SK-N-SH treated with all-trans-retinoic acid at 6 μM for 48 hours (cell line): ENCODE measurements at regions not wholly inside any gene's neighbourhood (a gene's known extent, or its start where the extent isn't known, plus 50 kb on each side); places are given as distances from the start of the nearest gene placed in this dataset.

Source experiments
- ATAC-seq: fragments of 200-7000 bp; cut with Tn5 transposase; 3 replicates; pipeline ENCODE4 v1.9.1; 2020; ENCODE audit warnings: mild to moderate bottlenecking, moderate library complexity
- ARNTL ChIP-seq: fragments of 450-650 bp; formaldehyde crosslinking; IDR thresholded peaks from 2 replicates; pipeline ENCODE4 v1.5.0; 2020; ENCODE audit warnings: low read depth, mild to moderate bottlenecking, moderate library complexity, borderline replicate concordance
- BACH2 ChIP-seq: fragments of 250-450 bp; sonication (Bioruptor Pico); IDR thresholded peaks from 2 replicates; pipeline ENCODE4 v1.9.0; 2021; ENCODE audit warnings: mild to moderate bottlenecking, borderline replicate concordance
- ESRRG ChIP-seq: fragments of 250-450 bp; sonication (Bioruptor Pico); IDR thresholded peaks from 2 replicates; pipeline ENCODE4 v1.6.1; 2021; ENCODE audit warnings: mild to moderate bottlenecking
- GLIS3 ChIP-seq: fragments of 250-450 bp; sonication (Bioruptor Pico); IDR thresholded peaks from 2 replicates; pipeline ENCODE4 v1.5.0; 2020; ENCODE audit warnings: mild to moderate bottlenecking, moderate library complexity
- ISL1 ChIP-seq: fragments of 250-450 bp; sonication (Bioruptor Pico); IDR thresholded peaks from 2 replicates; pipeline ENCODE4 v2.1.2; 2022; ENCODE audit warnings: mild to moderate bottlenecking, moderate library complexity
- OSR1 ChIP-seq: fragments of 250-450 bp; sonication (Bioruptor Pico); IDR thresholded peaks from 2 replicates; pipeline ENCODE4 v1.8.0; 2022; ENCODE audit warnings: moderate library complexity, mild to moderate bottlenecking, inconsistent platforms
- RARB ChIP-seq: fragments of 250-450 bp; sonication (Bioruptor Pico); IDR thresholded peaks from 2 replicates; pipeline ENCODE4 v1.8.0; 2021; ENCODE audit warnings: mild to moderate bottlenecking, moderate library complexity
- SNAI2 ChIP-seq: fragments of 250-450 bp; sonication (Bioruptor Pico); IDR thresholded peaks from 2 replicates; pipeline ENCODE4 v1.5.0; 2020; ENCODE audit warnings: mild to moderate bottlenecking, moderate library complexity
- TCF4 ChIP-seq: fragments of 250-450 bp; sonication (Bioruptor Pico); IDR thresholded peaks from 2 replicates; pipeline ENCODE4 v1.8.0; 2021; ENCODE audit warnings: mild to moderate bottlenecking, moderate library complexity, borderline replicate concordance
- TOX ChIP-seq: fragments of 250-450 bp; sonication (Bioruptor Pico); IDR thresholded peaks from 2 replicates; pipeline ENCODE4 v1.8.0; 2021; ENCODE audit warnings: mild to moderate bottlenecking, moderate library complexity, borderline replicate concordance
- ZC3H10 ChIP-seq: fragments of 250-450 bp; sonication (Bioruptor Pico); IDR thresholded peaks from 2 replicates; pipeline ENCODE4 v1.5.1; 2021; ENCODE audit warnings: mild to moderate bottlenecking, moderate library complexity
- ZFP3 ChIP-seq: fragments of 250-450 bp; sonication (Bioruptor Pico); IDR thresholded peaks from 2 replicates; pipeline ENCODE4 v1.5.0; 2020; ENCODE audit warnings: mild to moderate bottlenecking, moderate library complexity
- ZFP30 ChIP-seq: fragments of 450-650 bp; formaldehyde crosslinking; IDR thresholded peaks from 2 replicates; pipeline ENCODE4 v1.5.0; 2022; ENCODE audit warnings: mild to moderate bottlenecking, moderate library complexity
- ZNF565 ChIP-seq: fragments of 450-650 bp; formaldehyde crosslinking; conservative IDR thresholded peaks from 2 replicates; pipeline ENCODE4 v1.5.0; 2020; ENCODE audit warnings: low read depth, mild to moderate bottlenecking, moderate library complexity
- ZNF70 ChIP-seq: fragments of 450-650 bp; formaldehyde crosslinking; IDR thresholded peaks from 2 replicates; pipeline ENCODE4 v1.5.0; 2020; ENCODE audit warnings: mild to moderate bottlenecking, moderate library complexity
- ZNF8 ChIP-seq: fragments of 450-650 bp; formaldehyde crosslinking; IDR thresholded peaks from 2 replicates; pipeline ENCODE4 v1.5.0; 2020; ENCODE audit warnings: mild to moderate bottlenecking, moderate library complexity
- TF ChIP-seq, protein P1 (sequence below): fragments of 250-450 bp; sonication (Bioruptor Pico); IDR thresholded peaks from 2 replicates; pipeline ENCODE4 v1.5.0; 2020; ENCODE audit warnings: mild to moderate bottlenecking, moderate library complexity
- TF ChIP-seq, protein P2 (sequence below): fragments of 250-450 bp; sonication (Bioruptor Pico); IDR thresholded peaks from 2 replicates; pipeline ENCODE4 v1.5.1; 2021; ENCODE audit warnings: mild to moderate bottlenecking, moderate library complexity
- TF ChIP-seq, protein P3 (sequence below): fragments of 250-450 bp; sonication (Bioruptor Pico); IDR thresholded peaks from 2 replicates; pipeline ENCODE4 v1.8.0; 2020; ENCODE audit warnings: mild to moderate bottlenecking, moderate library complexity, borderline replicate concordance
- TF ChIP-seq, protein P4 (sequence below): fragments of 250-450 bp; sonication (Bioruptor Pico); IDR thresholded peaks from 2 replicates; pipeline ENCODE4 v1.8.0; 2021; ENCODE audit warnings: low read depth, mild to moderate bottlenecking, moderate library complexity, borderline replicate concordance

DNA sequence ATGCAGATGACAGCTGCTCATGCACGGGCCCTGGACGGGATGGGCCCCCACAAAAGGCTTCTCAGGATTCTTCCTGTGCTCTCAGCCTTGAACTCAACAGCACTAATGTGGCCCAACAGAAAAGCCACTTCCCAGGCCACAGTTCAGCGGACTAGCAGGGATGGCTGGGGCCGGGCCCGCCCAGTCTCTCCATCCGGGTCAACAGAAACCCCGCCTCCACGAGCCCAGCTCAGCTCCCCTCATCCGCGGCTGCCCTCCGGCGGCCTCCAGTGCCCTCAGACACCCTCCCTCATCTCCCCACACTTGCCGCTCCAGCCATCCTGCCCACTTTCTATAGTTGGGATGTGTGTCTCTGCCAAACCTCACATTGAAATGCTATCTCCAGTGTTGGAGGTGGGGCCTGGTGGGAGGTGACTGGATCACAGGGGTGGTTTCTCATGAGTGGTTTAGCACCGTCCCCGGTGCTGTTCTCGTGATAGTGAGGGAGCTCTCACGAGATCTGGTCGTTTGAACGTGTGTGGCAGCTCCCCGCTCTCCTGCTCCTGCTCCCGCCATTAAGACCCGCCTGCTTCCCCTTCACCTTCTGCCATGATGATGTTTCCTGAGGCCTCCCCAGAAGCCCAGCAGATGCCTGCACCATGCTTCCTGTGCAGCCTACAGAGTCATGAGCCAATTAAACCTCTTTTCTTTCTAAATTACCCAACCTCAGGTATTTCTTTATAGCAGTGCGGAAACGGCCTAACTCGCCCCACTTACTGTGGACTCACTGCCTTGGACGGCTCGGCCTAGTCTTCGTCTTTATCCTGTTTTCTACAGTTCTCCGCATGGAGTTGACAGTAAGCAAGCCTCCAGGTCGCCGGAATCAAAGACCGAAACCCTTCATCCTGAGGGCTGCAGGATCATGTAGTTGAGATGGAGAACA is 169.9 kb upstream of the RNF32 start:
- no peak for ATAC-seq
- TF ChIP-seq GLIS3, result no peak
- TF ChIP-seq TCF4, result no peak
- TF ChIP-seq ZC3H10, result no peak
- TF ChIP-seq, protein P1, sequence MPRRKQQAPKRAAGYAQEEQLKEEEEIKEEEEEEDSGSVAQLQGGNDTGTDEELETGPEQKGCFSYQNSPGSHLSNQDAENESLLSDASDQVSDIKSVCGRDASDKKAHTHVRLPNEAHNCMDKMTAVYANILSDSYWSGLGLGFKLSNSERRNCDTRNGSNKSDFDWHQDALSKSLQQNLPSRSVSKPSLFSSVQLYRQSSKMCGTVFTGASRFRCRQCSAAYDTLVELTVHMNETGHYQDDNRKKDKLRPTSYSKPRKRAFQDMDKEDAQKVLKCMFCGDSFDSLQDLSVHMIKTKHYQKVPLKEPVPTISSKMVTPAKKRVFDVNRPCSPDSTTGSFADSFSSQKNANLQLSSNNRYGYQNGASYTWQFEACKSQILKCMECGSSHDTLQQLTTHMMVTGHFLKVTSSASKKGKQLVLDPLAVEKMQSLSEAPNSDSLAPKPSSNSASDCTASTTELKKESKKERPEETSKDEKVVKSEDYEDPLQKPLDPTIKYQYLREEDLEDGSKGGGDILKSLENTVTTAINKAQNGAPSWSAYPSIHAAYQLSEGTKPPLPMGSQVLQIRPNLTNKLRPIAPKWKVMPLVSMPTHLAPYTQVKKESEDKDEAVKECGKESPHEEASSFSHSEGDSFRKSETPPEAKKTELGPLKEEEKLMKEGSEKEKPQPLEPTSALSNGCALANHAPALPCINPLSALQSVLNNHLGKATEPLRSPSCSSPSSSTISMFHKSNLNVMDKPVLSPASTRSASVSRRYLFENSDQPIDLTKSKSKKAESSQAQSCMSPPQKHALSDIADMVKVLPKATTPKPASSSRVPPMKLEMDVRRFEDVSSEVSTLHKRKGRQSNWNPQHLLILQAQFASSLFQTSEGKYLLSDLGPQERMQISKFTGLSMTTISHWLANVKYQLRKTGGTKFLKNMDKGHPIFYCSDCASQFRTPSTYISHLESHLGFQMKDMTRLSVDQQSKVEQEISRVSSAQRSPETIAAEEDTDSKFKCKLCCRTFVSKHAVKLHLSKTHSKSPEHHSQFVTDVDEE (CRISPR knock-in tag), result no peak
- TF ChIP-seq TOX (CRISPR knock-in tag), result no peak
- no peak for TF ChIP-seq ZFP30 (CRISPR knock-in tag)
- TF ChIP-seq RARB (CRISPR knock-in tag), result no peak
- TF ChIP-seq ISL1, result no peak
- TF ChIP-seq ZFP3 (CRISPR knock-in tag), result no peak
- TF ChIP-seq ZNF70 (CRISPR knock-in tag), result no peak
- TF ChIP-seq BACH2 (CRISPR knock-in tag), result no peak
- TF ChIP-seq, protein P2, sequence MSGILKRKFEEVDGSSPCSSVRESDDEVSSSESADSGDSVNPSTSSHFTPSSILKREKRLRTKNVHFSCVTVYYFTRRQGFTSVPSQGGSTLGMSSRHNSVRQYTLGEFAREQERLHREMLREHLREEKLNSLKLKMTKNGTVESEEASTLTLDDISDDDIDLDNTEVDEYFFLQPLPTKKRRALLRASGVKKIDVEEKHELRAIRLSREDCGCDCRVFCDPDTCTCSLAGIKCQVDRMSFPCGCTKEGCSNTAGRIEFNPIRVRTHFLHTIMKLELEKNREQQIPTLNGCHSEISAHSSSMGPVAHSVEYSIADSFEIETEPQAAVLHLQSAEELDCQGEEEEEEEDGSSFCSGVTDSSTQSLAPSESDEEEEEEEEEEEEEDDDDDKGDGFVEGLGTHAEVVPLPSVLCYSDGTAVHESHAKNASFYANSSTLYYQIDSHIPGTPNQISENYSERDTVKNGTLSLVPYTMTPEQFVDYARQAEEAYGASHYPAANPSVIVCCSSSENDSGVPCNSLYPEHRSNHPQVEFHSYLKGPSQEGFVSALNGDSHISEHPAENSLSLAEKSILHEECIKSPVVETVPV (CRISPR knock-in tag), result no peak
- TF ChIP-seq, protein P3, sequence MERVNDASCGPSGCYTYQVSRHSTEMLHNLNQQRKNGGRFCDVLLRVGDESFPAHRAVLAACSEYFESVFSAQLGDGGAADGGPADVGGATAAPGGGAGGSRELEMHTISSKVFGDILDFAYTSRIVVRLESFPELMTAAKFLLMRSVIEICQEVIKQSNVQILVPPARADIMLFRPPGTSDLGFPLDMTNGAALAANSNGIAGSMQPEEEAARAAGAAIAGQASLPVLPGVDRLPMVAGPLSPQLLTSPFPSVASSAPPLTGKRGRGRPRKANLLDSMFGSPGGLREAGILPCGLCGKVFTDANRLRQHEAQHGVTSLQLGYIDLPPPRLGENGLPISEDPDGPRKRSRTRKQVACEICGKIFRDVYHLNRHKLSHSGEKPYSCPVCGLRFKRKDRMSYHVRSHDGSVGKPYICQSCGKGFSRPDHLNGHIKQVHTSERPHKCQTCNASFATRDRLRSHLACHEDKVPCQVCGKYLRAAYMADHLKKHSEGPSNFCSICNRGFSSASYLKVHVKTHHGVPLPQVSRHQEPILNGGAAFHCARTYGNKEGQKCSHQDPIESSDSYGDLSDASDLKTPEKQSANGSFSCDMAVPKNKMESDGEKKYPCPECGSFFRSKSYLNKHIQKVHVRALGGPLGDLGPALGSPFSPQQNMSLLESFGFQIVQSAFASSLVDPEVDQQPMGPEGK, result no peak

DNA sequence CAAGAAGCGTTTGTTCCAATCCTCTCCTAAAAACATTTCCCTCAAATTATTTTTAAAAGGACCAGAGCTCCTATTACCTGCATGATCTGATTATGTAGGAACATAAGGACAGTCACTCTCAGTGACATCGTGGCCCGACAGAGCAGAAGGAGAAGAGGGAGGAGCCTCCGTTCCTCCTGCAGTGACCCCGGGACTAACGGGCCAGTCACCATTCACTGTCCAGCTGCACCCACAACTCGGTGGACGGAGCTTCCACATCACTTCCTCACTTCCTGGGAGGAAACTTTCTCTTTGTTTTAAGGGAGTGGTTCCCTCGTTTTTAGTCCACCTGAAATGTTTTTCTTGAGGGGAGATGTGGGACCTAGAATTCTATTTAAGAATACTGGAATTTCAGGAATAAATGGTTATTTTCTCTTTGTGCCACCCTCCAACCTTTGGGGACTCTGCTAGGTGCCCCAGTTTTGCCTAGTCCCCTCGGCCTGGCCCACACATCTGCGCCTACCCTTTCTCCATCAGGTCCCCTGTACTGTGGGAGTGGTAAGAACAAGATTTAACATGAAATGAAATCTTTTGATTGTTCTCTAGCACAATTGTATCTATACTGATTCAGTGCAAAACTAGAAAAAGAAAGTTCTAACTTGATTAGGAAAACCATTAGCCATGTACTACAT is 173.5 kb upstream of the RNF32 start:
- TF ChIP-seq TCF4 (no peak), ZFP30 (CRISPR knock-in tag) (no peak), ZNF8 (CRISPR knock-in tag) (no peak), ZC3H10 (no peak), ARNTL (CRISPR knock-in tag) (no peak), ZNF70 (CRISPR knock-in tag) (no peak), SNAI2 (CRISPR knock-in tag) (no peak), ESRRG (CRISPR knock-in tag) (no peak), ZNF565 (no peak), OSR1 (CRISPR knock-in tag) (no peak), GLIS3 (no peak), BACH2 (CRISPR knock-in tag) (no peak)
- TF ChIP-seq, protein P3, result no peak
- TF ChIP-seq, protein P4, sequence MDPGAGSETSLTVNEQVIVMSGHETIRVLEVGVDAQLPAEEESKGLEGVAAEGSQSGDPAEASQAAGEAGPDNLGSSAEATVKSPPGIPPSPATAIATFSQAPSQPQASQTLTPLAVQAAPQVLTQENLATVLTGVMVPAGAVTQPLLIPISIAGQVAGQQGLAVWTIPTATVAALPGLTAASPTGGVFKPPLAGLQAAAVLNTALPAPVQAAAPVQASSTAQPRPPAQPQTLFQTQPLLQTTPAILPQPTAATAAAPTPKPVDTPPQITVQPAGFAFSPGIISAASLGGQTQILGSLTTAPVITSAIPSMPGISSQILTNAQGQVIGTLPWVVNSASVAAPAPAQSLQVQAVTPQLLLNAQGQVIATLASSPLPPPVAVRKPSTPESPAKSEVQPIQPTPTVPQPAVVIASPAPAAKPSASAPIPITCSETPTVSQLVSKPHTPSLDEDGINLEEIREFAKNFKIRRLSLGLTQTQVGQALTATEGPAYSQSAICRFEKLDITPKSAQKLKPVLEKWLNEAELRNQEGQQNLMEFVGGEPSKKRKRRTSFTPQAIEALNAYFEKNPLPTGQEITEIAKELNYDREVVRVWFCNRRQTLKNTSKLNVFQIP (CRISPR knock-in tag), result no peak
- TF ChIP-seq, protein P1 (CRISPR knock-in tag), result no peak
- TF ChIP-seq, protein P2 (CRISPR knock-in tag), result no peak
- no peak for ATAC-seq
